ENCODE measurements at regions not wholly inside any gene's neighbourhood (a gene's known extent, or its start where the extent isn't known, plus 50 kb on each side); places are given as distances from the start of the nearest gene placed in this dataset.
"Not testable (repeated sequence)": the region's sequence is repeated elsewhere in the genome, so short reads cannot be mapped to it uniquely, and the experiment has no call there.

GRCh38 chr3:70635301-70635700 is 322.9 kb upstream of the MDFIC2 start:
- DNase-seq (ENCODE audit: low read depth): no peak

- DNase-seq (ENCODE audit: low read depth): no peak
Observed at GRCh38 chr3:70631716-70632307, 319.4 kb upstream of the MDFIC2 start.

GRCh38 chr3:70621451-70621850 is 309.0 kb upstream of the MDFIC2 start:
- DNase-seq (ENCODE audit: low read depth): no peak

GRCh38 chr3:70620956-70621355 is 308.5 kb upstream of the MDFIC2 start:
- DNase-seq (ENCODE audit: low read depth): no peak

GRCh38 chr3:70620367-70620766 is 307.9 kb upstream of the MDFIC2 start:
- DNase-seq (ENCODE audit: low read depth): no peak

- no peak for DNase-seq (ENCODE audit: low read depth)
Observed at GRCh38 chr3:70618151-70618550, 305.7 kb upstream of the MDFIC2 start.

GRCh38 chr3:70617349-70617748 is 304.9 kb upstream of the MDFIC2 start:
- not testable (repeated sequence) for DNase-seq (ENCODE audit: low read depth)

GRCh38 chr3:70615286-70615685 is 302.8 kb upstream of the MDFIC2 start:
- DNase-seq (ENCODE audit: low read depth): no peak

GRCh38 chr3:70614111-70614510 is 301.7 kb upstream of the MDFIC2 start:
- no peak for DNase-seq (ENCODE audit: low read depth)

GRCh38 chr3:70612920-70613319 is 300.5 kb upstream of the MDFIC2 start:
- DNase-seq (ENCODE audit: low read depth): no peak

GRCh38 chr3:70611667-70612277 is 299.3 kb upstream of the MDFIC2 start:
- DNase-seq (ENCODE audit: low read depth): not testable (repeated sequence)

- no peak for DNase-seq (ENCODE audit: low read depth)
Observed at GRCh38 chr3:70608434-70608833, 296.0 kb upstream of the MDFIC2 start.

- DNase-seq (ENCODE audit: low read depth): no peak
Observed at GRCh38 chr3:70607469-70607868, 295.0 kb upstream of the MDFIC2 start.

- no peak for DNase-seq (ENCODE audit: low read depth)
Observed at GRCh38 chr3:70606018-70606417, 293.6 kb upstream of the MDFIC2 start.

- DNase-seq (ENCODE audit: low read depth): no peak
Observed at GRCh38 chr3:70603103-70603502, 290.7 kb upstream of the MDFIC2 start.

- DNase-seq (ENCODE audit: low read depth): no peak
Observed at GRCh38 chr3:70597312-70597711, 284.9 kb upstream of the MDFIC2 start.

- DNase-seq (ENCODE audit: low read depth): no peak
Observed at GRCh38 chr3:70583682-70584081, 271.2 kb upstream of the MDFIC2 start.

- DNase-seq (ENCODE audit: low read depth): no peak
Observed at GRCh38 chr3:70582803-70583202, 270.4 kb upstream of the MDFIC2 start.

- DNase-seq (ENCODE audit: low read depth): no peak
Observed at GRCh38 chr3:70580021-70580420, 267.6 kb upstream of the MDFIC2 start.

- no peak for DNase-seq (ENCODE audit: low read depth)
Observed at GRCh38 chr3:70571696-70572095, 259.3 kb upstream of the MDFIC2 start.

GRCh38 chr3:70570584-70570983 is 258.1 kb upstream of the MDFIC2 start:
- DNase-seq (ENCODE audit: low read depth): no peak

- DNase-seq (ENCODE audit: low read depth): no peak
Observed at GRCh38 chr3:70568626-70569025, 256.2 kb upstream of the MDFIC2 start.

GRCh38 chr3:70565861-70566260 is 253.4 kb upstream of the MDFIC2 start:
- DNase-seq (ENCODE audit: low read depth): no peak

GRCh38 chr3:70564552-70564951 is 252.1 kb upstream of the MDFIC2 start:
- DNase-seq (ENCODE audit: low read depth): no peak

All from HS-27A (cell line).